HG03139 (cell line): ENCODE measurements at regions not wholly inside any gene's neighbourhood (a gene's known extent, or its start where the extent isn't known, plus 50 kb on each side); places are given as distances from the start of the nearest gene placed in this dataset.

Source experiments
- ATAC-seq: cut with Tn5 transposase; IDR thresholded peaks from one replicate; pipeline ENCODE4 v1.9.1; 2021; ENCODE audit not compliant: unreplicated experiment

GRCh38 chr17:77687921-77688320, 270.6 kb upstream of the TNRC6C start:
- ATAC-seq: no peak

GRCh38 chr17:77688369-77688768, 270.1 kb upstream of the TNRC6C start:
- no peak for ATAC-seq

- no peak for ATAC-seq
These were observed 268.0 kb upstream of the TNRC6C start for GRCh38 chr17:77690271-77691161.

GRCh38 chr17:77691216-77692085, 267.1 kb upstream of the TNRC6C start:
- no peak for ATAC-seq

- no peak for ATAC-seq
These were observed 265.8 kb upstream of the TNRC6C start for GRCh38 chr17:77692571-77693161.

- no peak for ATAC-seq
These were observed 265.2 kb upstream of the TNRC6C start for GRCh38 chr17:77693301-77693700.

- ATAC-seq: no peak
These were observed 264.7 kb upstream of the TNRC6C start for GRCh38 chr17:77693776-77694175.

- ATAC-seq: no peak
These were observed 263.8 kb upstream of the TNRC6C start for GRCh38 chr17:77694391-77695363.

- no peak for ATAC-seq
These were observed 263.1 kb upstream of the TNRC6C start for GRCh38 chr17:77695386-77695785.

- ATAC-seq: no peak
These were observed 262.3 kb upstream of the TNRC6C start for GRCh38 chr17:77696151-77696720.

GRCh38 chr17:77696721-77697460, 261.6 kb upstream of the TNRC6C start:
- ATAC-seq: no peak

GRCh38 chr17:77697480-77698400, 260.8 kb upstream of the TNRC6C start:
- ATAC-seq: no peak

- no peak for ATAC-seq
These were observed 259.4 kb upstream of the TNRC6C start for GRCh38 chr17:77698903-77699623.

- ATAC-seq: no peak
These were observed 258.2 kb upstream of the TNRC6C start for GRCh38 chr17:77700165-77700881.

- no peak for ATAC-seq
These were observed 256.5 kb upstream of the TNRC6C start for GRCh38 chr17:77701996-77702395.

GRCh38 chr17:77704048-77704815, 254.3 kb upstream of the TNRC6C start:
- ATAC-seq: no peak
